T-helper 1 cell treated with Interleukin-12 subunit alpha and Interleukin-12 subunit beta and Interleukin-4 antibody, amounts not matched to agents 30 μg/mL and 1 μg/mL, for 36 hours (primary cell): ENCODE measurements at regions not wholly inside any gene's neighbourhood (a gene's known extent, or its start where the extent isn't known, plus 50 kb on each side); places are given as distances from the start of the nearest gene placed in this dataset.

Experiments used
- H3K27ac Mint-ChIP-seq: one replicate; pipeline ENCODE4 v1.8.0; 2021; ENCODE audit warnings: mild to moderate bottlenecking, mixed read lengths
- H3K27me3 Mint-ChIP-seq: one replicate; pipeline ENCODE4 v1.8.0; 2021; ENCODE audit warnings: low read depth, mixed read lengths
- H3K36me3 Mint-ChIP-seq: one replicate; pipeline ENCODE4 v1.8.0; 2021; ENCODE audit warnings: low read depth, mixed read lengths
- H3K4me1 Mint-ChIP-seq: one replicate; pipeline ENCODE4 v1.8.0; 2021; ENCODE audit warnings: low read depth, mixed read lengths
- H3K4me3 Mint-ChIP-seq: one replicate; pipeline ENCODE4 v1.8.0; 2021; ENCODE audit warnings: mild to moderate bottlenecking, moderate library complexity, mixed read lengths
- H3K9me3 Mint-ChIP-seq: one replicate; pipeline ENCODE4 v1.8.0; 2021; ENCODE audit warnings: mixed read lengths

DNA sequence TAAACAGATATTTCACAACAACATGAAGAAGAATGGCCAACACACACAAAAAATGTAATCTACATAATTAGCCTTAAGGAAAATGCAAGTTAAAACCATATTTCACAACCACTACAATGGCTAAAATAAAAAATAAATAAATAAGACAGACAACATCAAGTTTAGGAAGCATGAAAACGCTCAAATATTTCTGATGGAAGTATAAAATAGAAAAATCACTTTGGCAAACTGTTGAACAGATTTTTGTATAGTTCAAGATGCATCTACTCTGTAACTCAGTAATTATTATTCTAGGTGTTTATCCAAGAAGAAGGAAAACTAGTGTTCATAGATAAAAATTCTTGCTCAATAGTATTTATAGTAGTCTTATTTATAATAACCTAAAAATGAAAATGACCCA, 1410.1 kb upstream of the ADGRB3 start:
- Mint-ChIP-seq H3K4me3 (no peak overlapping the region), H3K36me3 (no peaks in the 10 kb centered on the region), H3K9me3 (peaks cover 4% of the 10 kb centered on the region), H3K27me3 (no peaks in the 10 kb centered on the region), H3K4me1 (no peaks in the 10 kb centered on the region), H3K27ac (no peak overlapping the region)

DNA sequence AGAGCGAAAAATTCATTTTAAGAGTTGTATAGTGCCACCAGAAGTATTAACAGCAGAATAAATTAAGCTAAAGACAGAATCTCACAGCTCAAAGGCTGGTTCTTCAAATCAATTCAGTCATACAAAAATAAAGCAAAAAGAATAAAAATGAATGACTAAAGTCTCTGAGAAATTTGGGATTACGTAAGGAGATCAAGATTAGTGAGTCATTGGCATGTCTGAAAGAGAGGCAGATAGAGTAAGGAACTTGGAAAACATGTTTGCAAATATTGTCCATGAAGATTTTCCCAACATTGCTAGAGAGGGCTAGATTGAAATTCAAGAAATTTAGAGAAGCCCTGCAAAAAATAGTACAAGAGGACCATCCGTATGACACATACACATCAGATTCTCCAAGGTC, 1413.9 kb upstream of the ADGRB3 start:
- no peak overlapping the region for H3K4me3 Mint-ChIP-seq
- H3K4me1 Mint-ChIP-seq: no peaks in the 10 kb centered on the region
- no peak overlapping the region for H3K27ac Mint-ChIP-seq
- H3K36me3 Mint-ChIP-seq: no peaks in the 10 kb centered on the region
- H3K9me3 Mint-ChIP-seq: peaks cover 4% of the 10 kb centered on the region
- H3K27me3 Mint-ChIP-seq: no peaks in the 10 kb centered on the region

DNA sequence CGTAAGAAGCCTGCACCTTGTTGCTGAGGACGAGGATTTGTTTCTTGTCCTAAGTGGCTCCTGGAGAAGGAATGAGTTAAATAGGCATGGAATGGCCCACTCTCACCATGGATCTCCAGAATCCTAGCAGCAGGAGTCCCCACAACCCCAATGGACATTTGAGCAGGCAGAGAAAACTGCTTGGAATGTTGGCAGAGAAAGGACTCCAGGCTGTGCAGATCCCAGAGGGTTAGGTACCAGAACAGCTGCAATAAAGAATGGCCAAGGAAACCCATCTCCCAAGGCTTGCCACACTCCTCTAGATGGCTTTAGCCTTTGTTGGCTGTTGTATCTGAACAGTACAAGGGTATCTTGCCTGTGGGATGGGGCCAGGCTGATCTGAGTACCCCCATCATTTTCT, 1415.7 kb upstream of the ADGRB3 start:
- peaks cover 4% of the 10 kb centered on the region for H3K9me3 Mint-ChIP-seq
- H3K4me1 Mint-ChIP-seq: no peaks in the 10 kb centered on the region
- no peaks in the 10 kb centered on the region for H3K36me3 Mint-ChIP-seq
- H3K4me3 Mint-ChIP-seq: no peak overlapping the region
- H3K27ac Mint-ChIP-seq: no peak overlapping the region
- no peaks in the 10 kb centered on the region for H3K27me3 Mint-ChIP-seq

DNA sequence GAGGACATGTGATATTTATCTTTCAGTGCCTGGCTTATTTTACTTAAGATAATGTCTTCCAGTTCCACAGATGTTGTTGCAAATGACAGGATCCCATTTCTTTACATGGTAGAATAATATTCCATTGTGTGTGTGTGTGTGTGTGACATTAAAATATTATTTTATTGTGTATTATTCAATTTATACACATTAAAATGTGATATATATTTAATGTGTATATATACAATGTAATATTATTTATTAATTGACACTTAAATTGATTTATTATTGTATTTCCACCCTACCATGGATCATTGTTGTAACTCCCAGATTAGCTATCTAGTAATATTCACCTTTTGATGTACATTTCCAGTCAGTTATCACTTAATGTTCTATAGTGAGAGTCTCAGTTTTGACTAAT, 1422.5 kb upstream of the ADGRB3 start:
- Mint-ChIP-seq H3K36me3 (no peaks in the 10 kb centered on the region), H3K4me3 (no peak overlapping the region), H3K27ac (no peak overlapping the region), H3K4me1 (no peaks in the 10 kb centered on the region), H3K9me3 (peaks cover 6% of the 10 kb centered on the region), H3K27me3 (no peaks in the 10 kb centered on the region)

DNA sequence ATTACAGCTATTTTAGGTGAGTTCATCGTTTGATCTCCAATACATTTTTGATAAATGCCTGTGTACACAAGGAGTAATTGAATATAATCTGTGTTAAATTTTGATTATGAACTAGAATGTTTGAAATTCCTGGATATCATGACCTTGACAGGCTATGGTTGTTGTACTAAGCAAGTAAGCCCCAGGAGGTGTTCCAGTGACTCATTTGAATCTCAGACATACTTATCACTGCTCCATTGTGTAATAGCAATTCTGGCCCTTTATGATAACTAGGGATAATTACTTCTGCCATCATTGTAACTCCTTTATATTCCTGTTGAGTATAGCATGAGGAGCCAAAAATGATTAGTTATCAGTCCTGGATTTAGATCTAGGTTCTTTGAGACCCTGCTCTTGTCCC, 1424.6 kb upstream of the ADGRB3 start:
- no peaks in the 10 kb centered on the region for H3K4me1 Mint-ChIP-seq
- H3K27me3 Mint-ChIP-seq: no peaks in the 10 kb centered on the region
- H3K36me3 Mint-ChIP-seq: no peaks in the 10 kb centered on the region
- peaks cover 11% of the 10 kb centered on the region for H3K9me3 Mint-ChIP-seq
- no peak overlapping the region for H3K4me3 Mint-ChIP-seq
- no peak overlapping the region for H3K27ac Mint-ChIP-seq

DNA sequence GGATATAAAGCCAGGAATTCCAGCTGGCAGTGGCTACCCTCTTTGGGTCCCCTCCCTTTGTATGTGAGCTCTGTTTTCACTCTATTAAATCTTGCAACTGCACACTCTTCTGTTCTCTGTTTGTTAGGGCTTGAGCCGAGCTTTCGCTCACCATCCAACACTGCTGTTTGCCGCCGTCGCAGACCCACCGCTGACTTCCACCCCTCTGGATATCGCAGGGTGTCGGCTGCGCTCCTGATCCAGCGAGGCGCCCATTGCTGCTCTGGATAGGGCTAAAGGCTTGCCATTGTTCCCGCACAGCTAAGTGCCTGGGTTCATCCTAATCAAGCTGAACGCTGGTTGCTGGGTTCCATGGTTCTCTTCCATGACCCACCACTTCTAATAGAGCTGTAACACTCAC, 1433.5 kb upstream of the ADGRB3 start:
- H3K4me1 Mint-ChIP-seq: no peaks in the 10 kb centered on the region
- no peak overlapping the region for H3K4me3 Mint-ChIP-seq
- H3K9me3 Mint-ChIP-seq: peaks cover 13% of the 10 kb centered on the region
- H3K27ac Mint-ChIP-seq: no peak overlapping the region
- no peaks in the 10 kb centered on the region for H3K36me3 Mint-ChIP-seq
- H3K27me3 Mint-ChIP-seq: no peaks in the 10 kb centered on the region

DNA sequence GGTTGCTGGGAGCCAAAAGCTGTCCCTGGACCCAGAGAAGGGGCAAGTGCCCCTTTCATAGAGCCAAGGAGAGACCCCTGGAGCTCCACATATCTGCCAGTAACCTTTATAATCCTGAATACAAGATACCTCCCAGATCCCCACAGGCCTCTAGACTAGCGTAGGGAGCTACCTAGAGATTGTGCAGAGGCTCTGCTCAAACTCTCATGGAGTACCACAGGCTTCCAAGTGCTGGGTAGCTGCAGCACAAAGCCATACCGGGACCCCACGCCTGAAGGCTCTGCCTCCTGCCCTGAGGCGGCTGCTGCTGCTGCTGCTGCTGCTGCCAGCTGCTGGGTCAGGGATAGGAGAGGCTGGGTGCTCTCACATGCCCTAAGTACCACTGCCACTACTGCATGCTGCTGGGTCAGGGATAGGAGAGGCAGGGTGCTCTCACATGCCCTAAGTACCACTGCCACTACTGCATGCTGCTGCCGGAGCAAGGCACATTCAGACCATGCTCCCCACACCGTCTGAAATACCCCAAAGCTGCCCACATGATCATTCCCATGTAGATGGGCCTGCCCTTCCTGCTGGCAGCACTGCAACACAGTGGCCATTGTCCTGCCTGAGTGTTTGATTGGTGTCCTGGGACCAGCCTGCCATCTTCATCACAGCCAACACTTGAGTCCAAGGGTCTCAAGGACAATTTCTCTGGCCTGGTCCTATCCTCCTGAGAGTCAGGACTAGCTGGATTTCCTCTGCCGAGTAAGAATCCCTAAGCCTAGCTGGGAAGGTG, 1434.3 kb upstream of the ADGRB3 start:
- H3K4me3 Mint-ChIP-seq: no peak overlapping the region
- H3K36me3 Mint-ChIP-seq: no peaks in the 10 kb centered on the region
- H3K9me3 Mint-ChIP-seq: peaks cover 13% of the 10 kb centered on the region
- H3K27me3 Mint-ChIP-seq: no peaks in the 10 kb centered on the region
- H3K4me1 Mint-ChIP-seq: no peaks in the 10 kb centered on the region
- H3K27ac Mint-ChIP-seq: no peak overlapping the region

DNA sequence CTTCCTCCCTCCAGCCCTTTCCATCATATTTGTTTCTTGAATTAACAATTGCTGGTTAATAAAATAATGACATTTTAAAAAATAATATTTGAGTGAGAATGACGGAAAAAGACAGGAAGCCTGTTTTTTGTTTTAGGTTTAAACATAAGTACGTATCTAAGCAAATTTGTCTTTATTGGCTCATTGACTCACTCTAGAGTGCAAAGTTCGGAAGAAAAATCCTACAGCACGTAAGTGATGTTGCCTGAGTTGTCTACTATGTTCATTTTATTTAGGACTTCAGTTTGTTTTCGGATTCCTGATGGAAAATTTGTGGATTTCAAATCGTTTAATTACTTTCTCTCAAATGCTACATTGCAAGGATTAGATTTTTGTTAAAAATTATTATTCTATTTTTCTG, 1435.7 kb upstream of the ADGRB3 start:
- H3K27me3 Mint-ChIP-seq: no peaks in the 10 kb centered on the region
- H3K27ac Mint-ChIP-seq: no peak overlapping the region
- no peak overlapping the region for H3K4me3 Mint-ChIP-seq
- no peaks in the 10 kb centered on the region for H3K4me1 Mint-ChIP-seq
- H3K36me3 Mint-ChIP-seq: no peaks in the 10 kb centered on the region
- peaks cover 13% of the 10 kb centered on the region for H3K9me3 Mint-ChIP-seq

DNA sequence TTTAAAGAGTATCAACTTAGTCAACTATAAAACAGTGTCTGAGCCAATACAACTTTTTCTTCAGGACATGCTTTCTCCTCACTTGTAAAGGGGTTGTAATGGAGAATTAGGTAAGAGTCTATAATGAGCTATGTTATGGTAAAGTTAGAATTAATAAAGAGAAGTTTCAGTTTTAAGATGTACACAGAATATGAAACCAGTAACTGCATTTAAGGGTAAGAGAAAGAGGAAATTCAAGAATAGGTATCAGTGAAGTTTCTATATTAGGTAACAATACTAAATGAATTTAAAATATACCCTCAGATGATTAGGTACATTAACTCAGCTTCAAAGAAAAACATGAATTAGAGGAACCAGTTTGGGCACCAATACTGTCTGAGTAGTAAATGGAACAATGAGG, 1444.3 kb upstream of the ADGRB3 start:
- H3K27ac Mint-ChIP-seq: no peak overlapping the region
- peaks cover 4% of the 10 kb centered on the region for H3K9me3 Mint-ChIP-seq
- no peaks in the 10 kb centered on the region for H3K36me3 Mint-ChIP-seq
- no peaks in the 10 kb centered on the region for H3K27me3 Mint-ChIP-seq
- H3K4me1 Mint-ChIP-seq: no peaks in the 10 kb centered on the region
- no peak overlapping the region for H3K4me3 Mint-ChIP-seq

DNA sequence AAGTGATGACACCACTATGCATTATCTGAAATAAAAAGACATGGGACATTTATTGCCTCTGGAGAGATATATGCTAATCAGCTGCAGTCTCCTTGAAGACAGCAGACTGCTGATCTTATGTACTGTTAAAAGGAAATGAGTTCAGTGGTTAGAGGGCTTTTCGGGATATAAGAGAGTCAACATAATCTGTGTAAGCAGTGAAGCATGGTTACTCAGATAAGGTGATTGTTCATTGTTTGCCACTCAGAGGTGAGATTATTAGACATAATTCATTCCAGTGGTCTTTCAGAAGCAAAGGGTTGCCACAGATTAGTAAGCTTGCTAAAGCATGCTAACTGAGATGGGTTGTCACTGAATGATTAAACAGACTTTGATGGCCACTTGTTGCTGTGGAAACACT, 1450.7 kb upstream of the ADGRB3 start:
- no peak overlapping the region for H3K4me3 Mint-ChIP-seq
- no peaks in the 10 kb centered on the region for H3K27me3 Mint-ChIP-seq
- peaks cover 4% of the 10 kb centered on the region for H3K9me3 Mint-ChIP-seq
- H3K36me3 Mint-ChIP-seq: no peaks in the 10 kb centered on the region
- H3K27ac Mint-ChIP-seq: no peak overlapping the region
- H3K4me1 Mint-ChIP-seq: no peaks in the 10 kb centered on the region

DNA sequence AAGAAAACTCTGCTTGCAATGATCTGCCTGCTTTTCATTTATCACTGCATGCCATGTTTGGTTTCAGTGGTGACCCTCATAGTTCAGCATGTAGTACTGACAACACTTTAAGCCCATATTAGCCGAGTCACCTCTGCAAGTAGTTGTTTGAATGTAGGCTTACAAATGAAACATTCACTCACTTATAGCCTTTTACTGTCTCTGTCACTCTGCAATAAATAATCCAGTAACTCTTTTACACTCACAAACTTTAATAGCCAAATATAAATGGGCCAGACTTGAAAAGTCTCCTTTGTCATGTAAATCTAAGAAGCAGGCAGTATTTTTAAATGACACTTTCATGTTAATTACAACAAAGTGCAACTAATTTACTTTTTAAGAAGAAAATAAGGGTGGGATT, 1460.0 kb upstream of the ADGRB3 start:
- Mint-ChIP-seq H3K9me3 (peaks cover 4% of the 10 kb centered on the region), H3K4me1 (no peaks in the 10 kb centered on the region), H3K4me3 (no peak overlapping the region), H3K27ac (no peak overlapping the region), H3K36me3 (no peaks in the 10 kb centered on the region), H3K27me3 (no peaks in the 10 kb centered on the region)

DNA sequence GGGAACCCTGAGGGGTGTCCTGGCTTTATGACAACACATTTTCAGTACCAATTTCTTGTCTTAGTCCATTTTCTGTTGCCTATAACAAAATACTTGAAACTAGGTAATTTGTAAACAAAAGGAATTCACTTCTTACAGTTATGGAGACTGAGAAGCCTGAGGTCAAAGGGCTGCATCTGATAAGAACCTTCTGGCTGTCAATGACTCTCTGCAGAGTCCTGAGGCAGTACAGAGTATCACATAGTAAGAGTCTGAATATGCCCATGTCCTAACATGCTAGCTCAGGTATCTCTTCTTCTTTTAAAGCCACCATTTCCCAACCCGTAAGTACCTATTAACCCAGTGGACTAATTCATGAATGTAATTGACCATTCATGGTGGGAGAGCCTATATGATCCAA, 1458.6 kb upstream of the EYS start:
- Mint-ChIP-seq H3K27me3 (no peaks in the 10 kb centered on the region), H3K4me1 (no peaks in the 10 kb centered on the region), H3K27ac (no peak overlapping the region), H3K4me3 (no peak overlapping the region), H3K36me3 (no peaks in the 10 kb centered on the region), H3K9me3 (peaks cover 25% of the 10 kb centered on the region)

DNA sequence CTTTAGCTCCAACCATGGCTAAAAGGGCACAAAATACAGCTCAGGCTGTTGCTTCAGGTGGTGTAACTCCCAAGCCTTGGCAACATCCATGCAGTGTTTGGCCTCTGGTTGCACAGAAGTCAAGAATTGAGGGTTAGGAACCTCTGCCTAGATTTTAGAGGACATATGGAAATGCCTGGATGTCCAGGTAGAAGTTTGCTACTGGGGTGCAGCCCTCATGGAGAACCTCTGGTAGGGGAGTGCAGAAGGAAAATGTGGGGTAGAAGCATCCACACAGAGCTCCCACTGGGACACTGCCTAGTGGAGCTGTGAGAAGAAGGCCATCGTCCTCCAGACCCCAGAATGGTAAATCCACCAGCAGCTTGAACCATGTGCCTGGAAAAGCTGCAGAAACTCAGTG, 1453.8 kb upstream of the EYS start:
- no peaks in the 10 kb centered on the region for H3K36me3 Mint-ChIP-seq
- H3K4me3 Mint-ChIP-seq: no peak overlapping the region
- H3K9me3 Mint-ChIP-seq: peaks cover 32% of the 10 kb centered on the region
- no peaks in the 10 kb centered on the region for H3K27me3 Mint-ChIP-seq
- no peaks in the 10 kb centered on the region for H3K4me1 Mint-ChIP-seq
- no peak overlapping the region for H3K27ac Mint-ChIP-seq

DNA sequence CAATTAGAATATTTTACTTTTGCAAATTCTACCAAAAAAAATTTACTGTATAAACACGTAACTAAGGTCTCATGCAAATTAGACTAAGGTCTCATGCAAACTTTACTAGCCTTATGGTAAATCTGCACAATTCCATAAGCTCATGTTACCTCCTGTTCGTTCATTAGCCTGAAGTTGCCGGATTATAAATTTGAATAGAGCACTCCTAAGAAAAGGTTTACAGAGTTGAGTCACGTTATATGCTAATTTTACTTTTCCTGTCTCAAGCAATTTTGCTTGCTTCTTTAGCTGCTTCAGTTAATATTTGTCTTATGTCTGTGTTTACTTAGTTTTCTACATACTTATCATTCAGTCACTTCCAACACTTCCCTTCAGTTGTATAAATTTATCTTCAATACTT, 1434.0 kb upstream of the EYS start:
- Mint-ChIP-seq H3K27me3 (no peaks in the 10 kb centered on the region), H3K4me1 (no peaks in the 10 kb centered on the region), H3K9me3 (no peaks in the 10 kb centered on the region), H3K4me3 (no peak overlapping the region), H3K27ac (no peak overlapping the region), H3K36me3 (no peaks in the 10 kb centered on the region)

DNA sequence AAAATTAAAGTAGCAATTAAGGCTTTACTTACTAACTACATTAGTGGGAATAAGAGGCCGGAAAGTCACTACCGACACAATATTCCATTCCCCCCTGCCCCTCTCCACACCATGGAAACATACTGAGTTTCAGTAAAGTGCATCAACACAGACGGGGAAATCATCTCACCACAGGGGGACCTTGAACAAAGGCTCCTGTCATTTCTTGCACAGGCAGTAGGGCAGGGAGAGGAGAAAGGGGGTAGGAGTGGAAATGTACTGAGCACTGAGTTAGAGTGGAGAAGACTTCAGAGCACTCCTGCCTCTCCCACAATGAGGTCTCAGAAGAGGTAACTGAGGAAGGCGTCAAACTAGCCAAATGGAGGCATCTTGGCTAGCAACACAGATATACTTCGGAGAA, 1426.9 kb upstream of the EYS start:
- Mint-ChIP-seq H3K9me3 (peaks cover 8% of the 10 kb centered on the region), H3K4me3 (no peak overlapping the region), H3K27me3 (no peaks in the 10 kb centered on the region), H3K4me1 (no peaks in the 10 kb centered on the region), H3K27ac (no peak overlapping the region), H3K36me3 (no peaks in the 10 kb centered on the region)

DNA sequence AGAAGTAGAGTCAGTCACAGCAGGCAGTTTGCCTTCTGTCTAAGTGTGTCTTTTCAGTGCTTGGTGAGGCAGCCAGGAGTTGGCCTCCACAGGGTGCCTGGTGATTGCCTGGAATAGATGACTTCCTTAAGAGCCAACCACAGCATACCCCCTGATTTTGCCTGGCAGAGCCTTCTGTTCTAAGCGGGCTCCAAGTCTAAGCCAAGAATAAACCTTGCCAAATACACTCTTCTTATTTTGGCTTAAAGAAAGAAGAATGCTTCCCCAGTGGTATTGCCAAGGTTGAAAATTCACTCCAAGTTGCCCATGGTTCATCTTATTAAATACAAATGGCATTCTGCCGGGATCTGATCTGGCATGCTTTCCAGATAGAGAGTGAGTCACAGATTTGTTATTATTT, 1424.8 kb upstream of the EYS start:
- Mint-ChIP-seq H3K9me3 (peaks cover 8% of the 10 kb centered on the region), H3K4me1 (no peaks in the 10 kb centered on the region), H3K27ac (no peak overlapping the region), H3K4me3 (no peak overlapping the region), H3K36me3 (no peaks in the 10 kb centered on the region), H3K27me3 (no peaks in the 10 kb centered on the region)
